Transverse colon (tissue), 4 donors: ENCODE measurements at regions not wholly inside any gene's neighbourhood (a gene's known extent, or its start where the extent isn't known, plus 50 kb on each side); places are given as distances from the start of the nearest gene placed in this dataset.

Experiments used
- CTCF ChIP-seq, 5 experiments: fragments of 200-600 bp in 3 of 5; fragments of 450-650 bp in 2 of 5; sonication (generic) in 3 of 5; IDR thresholded peaks; 1 replicate in 2 of 5; 2 replicates in 3 of 5; pipeline ENCODE4 v1.5.1; 2016 to 2017; ENCODE audit warnings: antibody characterized with exemption in 5 of 5, inconsistent platforms in 3 of 5, mild to moderate bottlenecking in 2 of 5, moderate library complexity in 1 of 5
- POLR2A ChIP-seq: fragments of 450-650 bp; IDR thresholded peaks from one replicate; pipeline ENCODE4 v1.6.1; 2016; ENCODE audit warnings: antibody characterized with exemption, mild to moderate bottlenecking, moderate library complexity
- POLR2AphosphoS5 ChIP-seq, 3 donors: sonication (generic); formaldehyde crosslinking; IDR thresholded peaks; one replicate each; pipeline ENCODE4 v1.6.1; 2016; ENCODE audit warnings: antibody characterized with exemption in 3 of 3

GRCh38 chr22:48394787-48395186 lies 1432.9 kb downstream of the BRD1 start:
- TF ChIP-seq CTCF (IDR thresholded peaks at IDR 0.05) (no peak), POLR2AphosphoS5 (IDR thresholded peaks at IDR 0.05) (no peak), POLR2A (no peak)
